K562 (cell line): ENCODE measurements at regions not wholly inside any gene's neighbourhood (a gene's known extent, or its start where the extent isn't known, plus 50 kb on each side); places are given as distances from the start of the nearest gene placed in this dataset.

Experiments
- ATAC-seq: fragments of 200-7000 bp; cut with Tn5 transposase; 3 replicates; pipeline ENCODE4 v1.9.1; 2020; ENCODE audit warnings: moderate library complexity
- BruUV-seq: library from RNA; stranded (reverse); fragments of 400-500 nt; replicated peaks from 2 replicates; lab custom pipeline; 2021; lab: Mats Ljungman, UMichigan
- CTCF ChIA-PET: fragments of 300-600 bp; formaldehyde crosslinking; extraction: SDS; loops from one replicate; lab custom pipeline; 2021; ENCODE audit warnings: low intra/inter-chr PET ratio; lab: Yijun Ruan, JAX
- POLR2A ChIA-PET: fragments of 300-600, 350-650 bp; sonication (Branson Sonifier 250); formaldehyde crosslinking; extraction: SDS; loops from one replicate; lab custom pipeline; 2021; ENCODE audit warnings: antibody characterized with exemption, inconsistent platforms; lab: Yijun Ruan, JAX
- DNase-seq, 4 experiments: peaks; one replicate each; pipeline versions ENCODE4 v3.0.0 to v3.0.0-alpha.2; 2011 to 2018; ENCODE audit warnings: low spot score in 3 of 4, mixed read lengths in 3 of 4; ENCODE audit errors: extremely low read depth in 1 of 4
- FAIRE-seq: peaks from 2 replicates; lab custom pipeline; 2011; peaks lifted over from hg19 to GRCh38; lab: Jason Lieb, UNC
- H2AFZ ChIP-seq: 2 replicates; pipeline ENCODE4 v1.6.0; 2011; ENCODE audit warnings: low read depth, low read length, control low read depth, inconsistent platforms
- H3K27ac ChIP-seq: fragments of 200-600 bp; 3 replicates; pipeline ENCODE4 v1.8.0; 2011; ENCODE audit warnings: low read depth, mild to moderate bottlenecking, control low read depth, inconsistent platforms, low read length, moderate library complexity, mixed read lengths; ENCODE audit errors: extremely low read depth
- H3K27me3 ChIP-seq, 2 experiments: fragments of 300-600 bp in 1 of 2; 2 replicates in 1 of 2; 3 replicates in 1 of 2; pipeline versions ENCODE4 v1.6.0 to v1.8.0; 2011; ENCODE audit warnings: inconsistent platforms in 2 of 2, low read length in 2 of 2, mild to moderate bottlenecking in 1 of 2, mixed read lengths in 1 of 2, moderate library complexity in 1 of 2; ENCODE audit not compliant: control insufficient read depth in 2 of 2, insufficient read depth in 2 of 2
- H3K36me3 ChIP-seq: fragments of 300-600 bp; 3 replicates; pipeline ENCODE4 v1.8.0; 2011; ENCODE audit warnings: mild to moderate bottlenecking, low read length, inconsistent platforms; ENCODE audit not compliant: control insufficient read depth, insufficient read depth
- H3K4me1 ChIP-seq, 2 experiments: fragments of 200-600 bp in 1 of 2; replicated peaks in 1 of 2; 2 replicates in 1 of 2; 3 replicates in 1 of 2; pipeline versions ENCODE4 v1.5.1 to v1.8.0; 2011; ENCODE audit warnings: inconsistent platforms in 2 of 2, low read length in 2 of 2, mild to moderate bottlenecking in 1 of 2, mixed read lengths in 1 of 2, moderate library complexity in 1 of 2; ENCODE audit not compliant: control insufficient read depth in 2 of 2, insufficient read depth in 2 of 2
- H3K4me2 ChIP-seq: 2 replicates; pipeline ENCODE4 v1.6.1; 2011; ENCODE audit warnings: low read length, control low read depth, inconsistent platforms, mixed read lengths; ENCODE audit not compliant: insufficient read depth
- H3K4me3 ChIP-seq: fragments of 200-600 bp; sonication (generic), shearing (Covaris generic); 2 replicates; pipeline ENCODE4 v1.5.1; 2016; ENCODE audit warnings: control low read depth, inconsistent platforms
- H3K79me2 ChIP-seq: fragments of 200-600 bp; 3 replicates; pipeline ENCODE4 v1.8.0; 2011; ENCODE audit warnings: low read length, inconsistent platforms; ENCODE audit not compliant: control insufficient read depth, insufficient read depth
- H3K9ac ChIP-seq, 2 experiments: 2 replicates each; pipeline versions ENCODE4 v1.6.0 to v1.6.1; 2011; ENCODE audit warnings: low read depth in 2 of 2, low read length in 2 of 2, control low read depth in 1 of 2, inconsistent platforms in 1 of 2, mild to moderate bottlenecking in 1 of 2, mixed read lengths in 1 of 2; ENCODE audit not compliant: insufficient read depth in 1 of 2
- H3K9me1 ChIP-seq: one replicate; pipeline ENCODE4 v1.6.0; 2011; ENCODE audit warnings: inconsistent platforms, mild to moderate bottlenecking, low read length, moderate library complexity; ENCODE audit not compliant: control insufficient read depth, insufficient read depth
- H3K9me3 ChIP-seq: replicated peaks from 2 replicates; pipeline ENCODE4 v1.5.1; 2011; ENCODE audit warnings: low read depth, low read length, inconsistent platforms; ENCODE audit not compliant: control insufficient read depth, insufficient read depth
- H4K20me1 ChIP-seq: replicated peaks from 2 replicates; pipeline ENCODE4 v1.6.1; 2011; ENCODE audit warnings: low read length, inconsistent platforms, mixed read lengths; ENCODE audit not compliant: control insufficient read depth, insufficient read depth
- CSDE1 ChIP-seq, 2 experiments: fragments of 450-650 bp; IDR thresholded peaks; 2 replicates each; pipeline ENCODE4 v1.6.1; 2016; ENCODE audit warnings: mild to moderate bottlenecking in 1 of 2
- DACH1 ChIP-seq: fragments of 450-650 bp; IDR thresholded peaks from 2 replicates; pipeline ENCODE4 v1.6.1; 2018; ENCODE audit not compliant: partially characterized antibody
- ETV6 ChIP-seq, 3 experiments: fragments of 150-350 bp in 1 of 3; sonication (generic) in 1 of 3; formaldehyde crosslinking in 1 of 3; IDR thresholded peaks; 2 replicates each; pipeline versions ENCODE4 v1.6.1 to v1.8.0; 2014 to 2022; ENCODE audit warnings: borderline replicate concordance in 2 of 3, low read depth in 2 of 3, antibody characterized with exemption in 1 of 3, low read length in 1 of 3, mild to moderate bottlenecking in 1 of 3, missing genetic modification reagents in 1 of 3
- GABPB1 ChIP-seq: sonication (generic); formaldehyde crosslinking; IDR thresholded peaks from 2 replicates; pipeline ENCODE4 v1.8.0; 2022; ENCODE audit warnings: mild to moderate bottlenecking, missing genetic modification reagents
- HIVEP1 ChIP-seq: fragments of 250-450 bp; sonication (Bioruptor Pico); IDR thresholded peaks from 2 replicates; pipeline ENCODE4 v1.4.0; 2020; ENCODE audit warnings: mild to moderate bottlenecking
- MCM2 ChIP-seq: fragments of 450-650 bp; IDR thresholded peaks from 2 replicates; pipeline ENCODE4 v1.6.1; 2017; ENCODE audit warnings: low read depth, mild to moderate bottlenecking
- SIN3B ChIP-seq: fragments of 450-650 bp; IDR thresholded peaks from 2 replicates; pipeline ENCODE4 v1.6.1; 2017; ENCODE audit warnings: low read depth, mild to moderate bottlenecking, moderate library complexity
- SMC3 ChIP-seq: conservative IDR thresholded peaks from 2 replicates; pipeline ENCODE4 v1.6.1; 2011; ENCODE audit warnings: low read depth, low read length, improper control_type of control experiment; ENCODE audit not compliant: insufficient read depth
- TCF7L2 ChIP-seq: fragments of 150-350 bp; IDR thresholded peaks from 2 replicates; pipeline ENCODE4 v1.6.1; 2016; ENCODE audit warnings: low read depth, mild to moderate bottlenecking, low read length, moderate library complexity
- TGIF2 ChIP-seq: sonication (generic); formaldehyde crosslinking; IDR thresholded peaks from 2 replicates; pipeline ENCODE4 v1.8.1; 2022; ENCODE audit warnings: mild to moderate bottlenecking, missing genetic modification reagents, moderate library complexity
- ZBTB7A ChIP-seq: IDR thresholded peaks from 2 replicates; pipeline ENCODE4 v1.6.1; 2011; ENCODE audit warnings: low read depth, mild to moderate bottlenecking, low read length, moderate library complexity, borderline replicate concordance; ENCODE audit not compliant: control insufficient read depth
- ZC3H8 ChIP-seq: fragments of 450-650 bp; IDR thresholded peaks from 2 replicates; pipeline ENCODE4 v1.6.1; 2017
- ZNF175 ChIP-seq: fragments of 200-800 bp; sonication (Bioruptor generic); IDR thresholded peaks from 2 replicates; pipeline ENCODE4 v1.6.1; 2016; ENCODE audit warnings: low read depth, mild to moderate bottlenecking, missing genetic modification characterization, missing compliant biosample characterization
- ZNF354B ChIP-seq: fragments of 250-450 bp; sonication (Bioruptor Pico); IDR thresholded peaks from 2 replicates; pipeline ENCODE4 v1.4.0; 2020
- WGBS: fragments of 100-300 bp; shearing (Covaris generic); methylation state at CpG from one replicate; pipeline ENCODE4 v1.1.6; 2016; ENCODE audit warnings: low coverage, mixed read lengths; ENCODE audit not compliant: insufficient coverage; ENCODE audit errors: missing lambda C conversion rate; 5-methylcytosine and 5-hydroxymethylcytosine counted together
- in situ Hi-C: fragments of 300-500 bp; cut with MboI; formaldehyde crosslinking; loops from 4 replicates; pipeline ENCODE4 v1.15.0; 2018; ENCODE audit warnings: inconsistent platforms, mixed read lengths
- intact Hi-C: fragments of 100-400 bp; cut with micrococcal nuclease; formaldehyde crosslinking; loops from 2 replicates; pipeline ENCODE4 v1.14.2; 2022
- TF ChIP-seq, protein P1 (sequence below): fragments of 450-650 bp; IDR thresholded peaks from one replicate; pipeline ENCODE4 v1.6.1; 2018; ENCODE audit warnings: mild to moderate bottlenecking, moderate library complexity; ENCODE audit not compliant: partially characterized antibody
- TF ChIP-seq, protein P2 (sequence below): sonication (generic); formaldehyde crosslinking; IDR thresholded peaks from 2 replicates; pipeline ENCODE4 v1.8.1; 2023; ENCODE audit warnings: mild to moderate bottlenecking, missing genetic modification reagents
- TF ChIP-seq, protein P3 (sequence below): fragments of 450-650 bp; IDR thresholded peaks from 2 replicates; pipeline ENCODE4 v1.6.1; 2017; ENCODE audit warnings: antibody characterized with exemption
- TF ChIP-seq, protein P4 (sequence below): sonication (generic); formaldehyde crosslinking; IDR thresholded peaks from 2 replicates; pipeline ENCODE4 v1.8.1; 2023; ENCODE audit warnings: mild to moderate bottlenecking, missing genetic modification reagents

DNA sequence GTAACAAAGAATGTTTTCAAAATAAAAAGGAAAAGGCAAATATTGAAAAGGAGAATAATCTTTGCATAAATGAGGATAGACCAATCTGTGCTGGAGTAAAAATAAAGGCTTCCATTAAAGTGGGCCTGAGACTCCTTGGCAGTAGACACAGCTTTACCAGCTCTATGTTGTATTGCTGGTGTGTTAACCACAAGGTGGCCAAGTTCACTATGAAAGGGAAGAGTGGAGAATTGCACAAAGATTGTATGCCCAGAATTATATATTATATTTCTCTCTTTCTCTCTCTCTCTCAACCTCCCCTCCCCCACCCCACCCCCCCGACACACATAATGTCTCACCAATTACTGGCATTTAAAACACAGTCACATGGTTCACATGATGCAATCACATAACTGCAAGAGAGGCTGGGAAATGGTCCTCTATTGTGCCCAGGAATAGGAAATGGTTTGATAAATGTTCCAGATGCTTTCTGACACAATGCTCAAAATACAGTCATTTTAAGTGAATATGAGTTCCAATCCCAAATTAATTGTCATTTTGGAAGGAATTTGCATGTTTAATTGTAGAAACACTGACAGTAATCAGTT lies 222.6 kb upstream of the SYT1 start:
- ChIA-PET POLR2A (no interaction called here), CTCF (no interaction called here)
- Histone ChIP-seq H4K20me1 (no peaks in the 10 kb centered on the region), H3K27ac (no peak overlapping the region), H3K4me3 (no peak overlapping the region), H3K4me1 (no peaks in the 10 kb centered on the region), H3K9ac (no peak overlapping the region), H3K4me2 (no peak overlapping the region), H3K9me3 (no peaks in the 10 kb centered on the region; the same call in 1 of the 2 replicates), H3K27me3 (no peaks in the 10 kb centered on the region), H3K9me1 (no peaks in the 10 kb centered on the region), H3K79me2 (no peaks in the 10 kb centered on the region), H3K36me3 (no peaks in the 10 kb centered on the region), H2AFZ (no peak overlapping the region)
- BruUV-seq = no TSS peak
- FAIRE-seq (no peak), DNase-seq (no peak), ATAC-seq (no peak)
- in situ Hi-C loops = no loop called here
- WGBS = no CpG with 5 or more reads among the region's 1 CpG
- intact Hi-C loops = no loop called here
- TF ChIP-seq ZNF175 (no peak), ZNF354B (no peak), MCM2 (no peak), ETV6 (IDR thresholded peaks at IDR 0.05; ENCODE audit: borderline replicate concordance in 1 of 2, low read depth in 2 of 2, low read length in 1 of 2) (no peak), ETV6 (CRISPR knock-in tag; IDR thresholded peaks at IDR 0.05; ENCODE audit: borderline replicate concordance) (no peak), ZC3H8 (no peak), DACH1 (no peak), CSDE1 (IDR thresholded peaks at IDR 0.05) (no peak), TGIF2 (CRISPR knock-in tag) (no peak), GABPB1 (CRISPR knock-in tag) (no peak), SIN3B (no peak), HIVEP1 (no peak), ZBTB7A (no peak), TCF7L2 (no peak), SMC3 (no peak)
- TF ChIP-seq, protein P1, sequence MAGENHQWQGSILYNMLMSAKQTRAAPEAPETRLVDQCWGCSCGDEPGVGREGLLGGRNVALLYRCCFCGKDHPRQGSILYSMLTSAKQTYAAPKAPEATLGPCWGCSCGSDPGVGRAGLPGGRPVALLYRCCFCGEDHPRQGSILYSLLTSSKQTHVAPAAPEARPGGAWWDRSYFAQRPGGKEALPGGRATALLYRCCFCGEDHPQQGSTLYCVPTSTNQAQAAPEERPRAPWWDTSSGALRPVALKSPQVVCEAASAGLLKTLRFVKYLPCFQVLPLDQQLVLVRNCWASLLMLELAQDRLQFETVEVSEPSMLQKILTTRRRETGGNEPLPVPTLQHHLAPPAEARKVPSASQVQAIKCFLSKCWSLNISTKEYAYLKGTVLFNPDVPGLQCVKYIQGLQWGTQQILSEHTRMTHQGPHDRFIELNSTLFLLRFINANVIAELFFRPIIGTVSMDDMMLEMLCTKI = no peak
- TF ChIP-seq, protein P2, sequence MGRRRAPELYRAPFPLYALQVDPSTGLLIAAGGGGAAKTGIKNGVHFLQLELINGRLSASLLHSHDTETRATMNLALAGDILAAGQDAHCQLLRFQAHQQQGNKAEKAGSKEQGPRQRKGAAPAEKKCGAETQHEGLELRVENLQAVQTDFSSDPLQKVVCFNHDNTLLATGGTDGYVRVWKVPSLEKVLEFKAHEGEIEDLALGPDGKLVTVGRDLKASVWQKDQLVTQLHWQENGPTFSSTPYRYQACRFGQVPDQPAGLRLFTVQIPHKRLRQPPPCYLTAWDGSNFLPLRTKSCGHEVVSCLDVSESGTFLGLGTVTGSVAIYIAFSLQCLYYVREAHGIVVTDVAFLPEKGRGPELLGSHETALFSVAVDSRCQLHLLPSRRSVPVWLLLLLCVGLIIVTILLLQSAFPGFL (CRISPR knock-in tag) = no peak
- TF ChIP-seq, protein P3, sequence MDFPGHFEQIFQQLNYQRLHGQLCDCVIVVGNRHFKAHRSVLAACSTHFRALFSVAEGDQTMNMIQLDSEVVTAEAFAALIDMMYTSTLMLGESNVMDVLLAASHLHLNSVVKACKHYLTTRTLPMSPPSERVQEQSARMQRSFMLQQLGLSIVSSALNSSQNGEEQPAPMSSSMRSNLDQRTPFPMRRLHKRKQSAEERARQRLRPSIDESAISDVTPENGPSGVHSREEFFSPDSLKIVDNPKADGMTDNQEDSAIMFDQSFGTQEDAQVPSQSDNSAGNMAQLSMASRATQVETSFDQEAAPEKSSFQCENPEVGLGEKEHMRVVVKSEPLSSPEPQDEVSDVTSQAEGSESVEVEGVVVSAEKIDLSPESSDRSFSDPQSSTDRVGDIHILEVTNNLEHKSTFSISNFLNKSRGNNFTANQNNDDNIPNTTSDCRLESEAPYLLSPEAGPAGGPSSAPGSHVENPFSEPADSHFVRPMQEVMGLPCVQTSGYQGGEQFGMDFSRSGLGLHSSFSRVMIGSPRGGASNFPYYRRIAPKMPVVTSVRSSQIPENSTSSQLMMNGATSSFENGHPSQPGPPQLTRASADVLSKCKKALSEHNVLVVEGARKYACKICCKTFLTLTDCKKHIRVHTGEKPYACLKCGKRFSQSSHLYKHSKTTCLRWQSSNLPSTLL = no peak
- TF ChIP-seq, protein P4, sequence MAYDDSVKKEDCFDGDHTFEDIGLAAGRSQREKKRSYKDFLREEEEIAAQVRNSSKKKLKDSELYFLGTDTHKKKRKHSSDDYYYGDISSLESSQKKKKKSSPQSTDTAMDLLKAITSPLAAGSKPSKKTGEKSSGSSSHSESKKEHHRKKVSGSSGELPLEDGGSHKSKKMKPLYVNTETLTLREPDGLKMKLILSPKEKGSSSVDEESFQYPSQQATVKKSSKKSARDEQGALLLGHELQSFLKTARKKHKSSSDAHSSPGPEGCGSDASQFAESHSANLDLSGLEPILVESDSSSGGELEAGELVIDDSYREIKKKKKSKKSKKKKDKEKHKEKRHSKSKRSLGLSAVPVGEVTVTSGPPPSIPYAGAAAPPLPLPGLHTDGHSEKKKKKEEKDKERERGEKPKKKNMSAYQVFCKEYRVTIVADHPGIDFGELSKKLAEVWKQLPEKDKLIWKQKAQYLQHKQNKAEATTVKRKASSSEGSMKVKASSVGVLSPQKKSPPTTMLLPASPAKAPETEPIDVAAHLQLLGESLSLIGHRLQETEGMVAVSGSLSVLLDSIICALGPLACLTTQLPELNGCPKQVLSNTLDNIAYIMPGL (CRISPR knock-in tag) = no peak
